ENCODE measurements at regions not wholly inside any gene's neighbourhood (a gene's known extent, or its start where the extent isn't known, plus 50 kb on each side); places are given as distances from the start of the nearest gene placed in this dataset.

DNA sequence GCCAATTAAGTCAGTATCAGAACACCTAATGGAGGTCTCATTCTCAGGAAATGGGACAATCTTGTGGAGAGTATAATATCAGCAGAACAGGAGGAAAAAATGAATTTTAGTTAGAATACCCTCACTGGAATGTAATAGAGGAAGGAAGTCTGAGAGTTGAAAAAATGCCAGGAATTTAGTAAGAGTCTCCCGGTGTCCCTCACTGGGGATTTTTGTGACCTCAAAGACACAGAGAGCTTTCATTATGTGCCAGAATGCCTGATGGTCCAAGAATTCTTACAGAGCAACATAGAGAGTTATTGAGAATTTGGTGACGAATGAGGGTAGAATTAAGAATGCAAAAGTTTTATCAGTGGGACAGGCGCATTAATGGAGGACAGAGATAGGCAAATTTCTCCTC lies 443.5 kb upstream of the B3GALT2 start:
- Histone ChIP-seq H3K9me2 (replicated peaks; ENCODE audit: control insufficient read depth, low read length) (no peaks in the 10 kb centered on the region), H3K36me3 (ENCODE audit: control insufficient read depth, low read length) (no peaks in the 10 kb centered on the region), H4K20me1 (ENCODE audit: control insufficient read depth, insufficient read depth, low read depth, low read length) (no peaks in the 10 kb centered on the region), H3K4me3 (ENCODE audit: low read length) (no peak overlapping the region), H3K27ac (ENCODE audit: low read depth, low read length) (no peak overlapping the region), H3K27me3 (ENCODE audit: control insufficient read depth, low read length) (no peaks in the 10 kb centered on the region), H3K79me2 (ENCODE audit: control insufficient read depth, low read length) (no peaks in the 10 kb centered on the region), H3F3A (ENCODE audit: control insufficient read depth, insufficient read depth) (no peaks in the 10 kb centered on the region), H3K4me1 (ENCODE audit: control insufficient read depth, low read length) (no peaks in the 10 kb centered on the region), H3K9me3 (ENCODE audit: control insufficient read depth, insufficient read depth, low read length) (no peaks in the 10 kb centered on the region), H3K4me2 (ENCODE audit: low read length) (no peak overlapping the region)
- no peak for TF ChIP-seq EZH2phosphoT487 (IDR thresholded peaks at IDR 0.05; ENCODE audit: borderline replicate concordance, low read length)
- TF ChIP-seq, protein P1, sequence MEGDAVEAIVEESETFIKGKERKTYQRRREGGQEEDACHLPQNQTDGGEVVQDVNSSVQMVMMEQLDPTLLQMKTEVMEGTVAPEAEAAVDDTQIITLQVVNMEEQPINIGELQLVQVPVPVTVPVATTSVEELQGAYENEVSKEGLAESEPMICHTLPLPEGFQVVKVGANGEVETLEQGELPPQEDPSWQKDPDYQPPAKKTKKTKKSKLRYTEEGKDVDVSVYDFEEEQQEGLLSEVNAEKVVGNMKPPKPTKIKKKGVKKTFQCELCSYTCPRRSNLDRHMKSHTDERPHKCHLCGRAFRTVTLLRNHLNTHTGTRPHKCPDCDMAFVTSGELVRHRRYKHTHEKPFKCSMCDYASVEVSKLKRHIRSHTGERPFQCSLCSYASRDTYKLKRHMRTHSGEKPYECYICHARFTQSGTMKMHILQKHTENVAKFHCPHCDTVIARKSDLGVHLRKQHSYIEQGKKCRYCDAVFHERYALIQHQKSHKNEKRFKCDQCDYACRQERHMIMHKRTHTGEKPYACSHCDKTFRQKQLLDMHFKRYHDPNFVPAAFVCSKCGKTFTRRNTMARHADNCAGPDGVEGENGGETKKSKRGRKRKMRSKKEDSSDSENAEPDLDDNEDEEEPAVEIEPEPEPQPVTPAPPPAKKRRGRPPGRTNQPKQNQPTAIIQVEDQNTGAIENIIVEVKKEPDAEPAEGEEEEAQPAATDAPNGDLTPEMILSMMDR (IDR thresholded peaks at IDR 0.05; ENCODE audit: low read depth, low read length, poor library complexity, severe bottlenecking): no peak

DNA sequence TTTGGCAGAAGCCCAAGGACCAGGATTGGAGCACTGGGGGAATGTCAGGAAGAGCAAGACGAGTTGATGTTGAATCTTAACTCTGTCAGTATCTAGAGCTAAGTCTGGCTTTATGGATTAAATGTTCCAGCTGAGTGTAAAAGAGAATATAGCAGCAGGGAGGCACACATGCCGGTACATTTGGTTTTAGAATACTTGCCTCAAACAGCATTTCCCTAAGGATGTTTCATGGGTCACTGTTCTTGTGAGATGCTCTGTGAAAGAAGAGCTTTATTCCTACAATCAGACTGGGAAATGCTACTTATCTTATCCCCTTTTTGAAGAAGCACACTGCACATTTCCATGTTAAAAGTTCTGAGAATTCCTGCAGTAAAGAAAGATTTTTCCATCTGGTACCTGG lies 440.3 kb upstream of the B3GALT2 start:
- H3K4me2 ChIP-seq (ENCODE audit: low read length): no peak overlapping the region
- no peaks in the 10 kb centered on the region for H3K36me3 ChIP-seq (ENCODE audit: control insufficient read depth, low read length)
- no peak for TF ChIP-seq EZH2phosphoT487 (IDR thresholded peaks at IDR 0.05; ENCODE audit: borderline replicate concordance, low read length)
- no peaks in the 10 kb centered on the region for H3K9me3 ChIP-seq (ENCODE audit: control insufficient read depth, insufficient read depth, low read length)
- no peak overlapping the region for H3K4me3 ChIP-seq (ENCODE audit: low read length)
- no peak overlapping the region for H3K27ac ChIP-seq (ENCODE audit: low read depth, low read length)
- H3K4me1 ChIP-seq (ENCODE audit: control insufficient read depth, low read length): no peaks in the 10 kb centered on the region
- no peaks in the 10 kb centered on the region for H3K27me3 ChIP-seq (ENCODE audit: control insufficient read depth, low read length)
- no peaks in the 10 kb centered on the region for H4K20me1 ChIP-seq (ENCODE audit: control insufficient read depth, insufficient read depth, low read depth, low read length)
- no peaks in the 10 kb centered on the region for H3K79me2 ChIP-seq (ENCODE audit: control insufficient read depth, low read length)
- no peaks in the 10 kb centered on the region for H3K9me2 ChIP-seq (replicated peaks; ENCODE audit: control insufficient read depth, low read length)
- no peaks in the 10 kb centered on the region for H3F3A ChIP-seq (ENCODE audit: control insufficient read depth, insufficient read depth)

DNA sequence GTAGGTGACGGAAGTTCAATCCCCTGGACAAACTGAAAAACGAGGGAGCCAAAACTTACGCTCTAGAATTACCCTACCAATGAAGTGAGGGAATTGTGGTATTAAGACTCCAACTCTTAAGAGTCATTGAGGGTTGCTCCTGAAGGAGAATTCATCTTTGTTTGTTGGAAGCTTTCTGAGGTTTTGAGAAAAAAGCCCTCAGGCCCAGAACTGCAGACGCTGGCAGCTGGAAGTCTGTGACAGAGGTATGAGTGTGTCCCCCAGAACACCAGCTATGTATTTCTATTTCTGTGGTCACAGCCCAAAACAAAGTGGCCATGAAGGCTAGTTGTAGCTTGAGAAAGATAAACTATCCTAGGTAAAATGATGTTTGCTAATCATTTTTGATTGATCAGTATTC lies 438.8 kb upstream of the B3GALT2 start:
- Histone ChIP-seq H3K36me3 (ENCODE audit: control insufficient read depth, low read length) (no peaks in the 10 kb centered on the region), H3K79me2 (ENCODE audit: control insufficient read depth, low read length) (no peaks in the 10 kb centered on the region), H3K27ac (ENCODE audit: low read depth, low read length) (no peak overlapping the region), H3K4me3 (ENCODE audit: low read length) (no peak overlapping the region), H3K27me3 (ENCODE audit: control insufficient read depth, low read length) (no peaks in the 10 kb centered on the region), H4K20me1 (ENCODE audit: control insufficient read depth, insufficient read depth, low read depth, low read length) (no peaks in the 10 kb centered on the region), H3K4me2 (ENCODE audit: low read length) (no peak overlapping the region), H3K4me1 (ENCODE audit: control insufficient read depth, low read length) (no peaks in the 10 kb centered on the region), H3F3A (ENCODE audit: control insufficient read depth, insufficient read depth) (no peaks in the 10 kb centered on the region), H3K9me2 (replicated peaks; ENCODE audit: control insufficient read depth, low read length) (no peaks in the 10 kb centered on the region), H3K9me3 (ENCODE audit: control insufficient read depth, insufficient read depth, low read length) (no peaks in the 10 kb centered on the region)
- no peak for TF ChIP-seq EZH2phosphoT487 (IDR thresholded peaks at IDR 0.05; ENCODE audit: borderline replicate concordance, low read length)
- TF ChIP-seq, protein P1 (IDR thresholded peaks at IDR 0.05; ENCODE audit: low read depth, low read length, poor library complexity, severe bottlenecking): no peak

DNA sequence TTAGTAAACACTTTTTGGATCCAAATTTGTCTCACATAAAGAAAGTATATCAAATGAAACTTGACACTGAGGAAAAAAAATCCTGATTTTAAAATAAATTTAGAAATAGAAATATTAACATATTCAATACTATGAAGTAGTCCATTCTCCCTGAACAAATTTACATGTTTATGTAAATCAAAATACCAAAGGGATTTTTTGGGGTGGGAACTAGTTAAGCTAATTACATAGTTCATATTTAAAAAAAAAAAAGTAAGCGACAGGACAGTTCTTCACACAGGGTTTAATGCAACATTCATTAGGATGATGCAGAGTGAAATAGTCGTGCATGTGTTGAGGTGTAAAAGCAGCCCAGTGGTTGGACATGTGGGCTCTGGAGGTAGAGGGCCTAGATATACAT lies 433.5 kb upstream of the B3GALT2 start:
- TF ChIP-seq, protein P1 (IDR thresholded peaks at IDR 0.05; ENCODE audit: low read depth, low read length, poor library complexity, severe bottlenecking): no peak
- TF ChIP-seq EZH2phosphoT487 (IDR thresholded peaks at IDR 0.05; ENCODE audit: borderline replicate concordance, low read length): no peak
- Histone ChIP-seq H3K9me3 (ENCODE audit: control insufficient read depth, insufficient read depth, low read length) (no peaks in the 10 kb centered on the region), H3K9me2 (replicated peaks; ENCODE audit: control insufficient read depth, low read length) (no peaks in the 10 kb centered on the region), H3K27ac (ENCODE audit: low read depth, low read length) (no peak overlapping the region), H3K79me2 (ENCODE audit: control insufficient read depth, low read length) (no peaks in the 10 kb centered on the region), H4K20me1 (ENCODE audit: control insufficient read depth, insufficient read depth, low read depth, low read length) (no peaks in the 10 kb centered on the region), H3K27me3 (ENCODE audit: control insufficient read depth, low read length) (no peaks in the 10 kb centered on the region), H3K4me1 (ENCODE audit: control insufficient read depth, low read length) (peaks cover 1% of the 10 kb centered on the region), H3K4me3 (ENCODE audit: low read length) (no peak overlapping the region), H3K4me2 (ENCODE audit: low read length) (no peak overlapping the region), H3K36me3 (ENCODE audit: control insufficient read depth, low read length) (no peaks in the 10 kb centered on the region), H3F3A (ENCODE audit: control insufficient read depth, insufficient read depth) (no peaks in the 10 kb centered on the region)
